GM19467 (cell line): ENCODE measurements at regions not wholly inside any gene's neighbourhood (a gene's known extent, or its start where the extent isn't known, plus 50 kb on each side); places are given as distances from the start of the nearest gene placed in this dataset.
A peak's percentile ranks its signal among the peaks of the same experiment; 100 is the strongest.
"Not testable (repeated sequence)": the region's sequence is repeated elsewhere in the genome, so short reads cannot be mapped to it uniquely, and the experiment has no call there.

Experiments used
- ATAC-seq: cut with Tn5 transposase; IDR thresholded peaks from one replicate; pipeline ENCODE4 v1.9.1; 2021; ENCODE audit warnings: mild to moderate bottlenecking, moderate library complexity; ENCODE audit not compliant: unreplicated experiment

GRCh38 chr7:85815526-85815925, 628.7 kb upstream of the SEMA3D start:
- no peak for ATAC-seq

GRCh38 chr7:85806321-85806720, 619.5 kb upstream of the SEMA3D start:
- ATAC-seq: no peak

DNA sequence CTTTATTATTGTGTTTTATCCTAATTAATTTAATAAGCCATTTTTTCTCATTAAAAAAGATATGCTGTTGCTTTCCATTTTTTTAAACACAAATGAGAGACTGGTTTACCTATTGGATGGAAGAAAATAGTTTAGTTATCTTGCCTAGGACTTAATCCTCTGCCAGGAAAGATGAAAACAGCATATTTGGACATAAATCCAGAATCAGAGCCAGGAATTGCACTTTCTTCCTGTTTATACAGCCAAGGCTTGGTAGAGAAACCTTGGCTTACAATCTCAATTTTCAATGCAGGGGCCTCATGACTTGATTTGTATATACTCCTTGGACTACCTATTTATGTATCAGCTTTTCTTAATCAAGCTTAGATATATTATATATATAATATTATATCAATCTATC, 618.8 kb upstream of the SEMA3D start:
- no peak for ATAC-seq

GRCh38 chr7:85805249-85805648, 618.4 kb upstream of the SEMA3D start:
- ATAC-seq: no peak

DNA sequence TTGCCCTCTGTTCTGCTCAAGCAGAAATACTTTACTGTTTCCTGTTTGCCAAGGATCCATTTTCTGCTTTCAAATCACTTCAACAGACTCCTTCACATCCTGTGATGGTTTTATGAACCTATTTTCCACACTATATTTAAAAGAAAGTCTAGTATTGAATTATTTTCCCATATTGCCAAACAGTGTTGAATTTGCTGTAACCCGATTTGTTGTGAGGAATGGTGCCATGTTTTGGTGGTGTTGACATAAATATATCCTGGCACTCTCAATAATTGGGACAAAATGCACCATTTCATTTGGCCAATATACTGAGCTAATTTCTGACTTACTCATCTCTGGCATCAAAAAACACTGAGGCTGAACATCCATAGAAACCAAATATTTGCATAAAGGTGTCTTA, 615.4 kb upstream of the SEMA3D start:
- ATAC-seq: no peak

DNA sequence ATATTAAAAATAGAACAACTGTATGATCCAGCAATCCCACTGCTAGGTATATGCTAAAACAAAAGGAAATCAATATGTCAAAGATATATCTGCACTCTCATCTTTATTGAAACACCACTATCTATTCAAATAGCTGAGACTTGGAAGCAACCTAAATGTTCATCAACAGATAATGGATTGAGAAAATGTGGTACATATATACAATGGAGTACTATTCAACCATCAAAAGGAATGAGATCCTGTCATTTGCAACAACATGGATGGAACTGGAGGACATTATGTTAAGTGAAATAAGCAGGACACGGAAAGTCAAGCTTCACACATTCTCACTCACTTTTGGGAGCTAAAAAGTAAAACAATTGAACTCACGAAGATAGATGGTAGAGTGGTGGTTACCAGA, 610.1 kb upstream of the SEMA3D start:
- ATAC-seq: no peak

DNA sequence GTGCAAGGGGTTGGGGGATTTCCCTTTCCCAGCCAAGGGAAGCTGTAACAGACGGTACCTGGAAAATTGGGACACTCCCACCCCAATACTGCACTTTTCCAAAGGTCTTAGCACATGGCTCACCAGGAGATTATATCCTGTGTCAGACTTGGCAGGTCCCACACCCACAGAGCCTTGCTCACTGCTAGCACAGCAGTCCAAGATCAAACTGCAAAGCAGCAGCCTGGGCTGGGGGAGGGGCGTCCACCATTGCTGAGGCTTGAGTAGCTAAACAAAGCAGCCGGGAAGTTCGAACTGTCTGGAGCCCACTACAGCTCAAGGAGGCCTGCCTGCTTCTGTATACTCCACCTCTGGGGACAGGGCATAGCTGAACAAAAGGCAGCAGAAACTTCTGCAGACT, 604.2 kb upstream of the SEMA3D start:
- ATAC-seq: not testable (repeated sequence)

DNA sequence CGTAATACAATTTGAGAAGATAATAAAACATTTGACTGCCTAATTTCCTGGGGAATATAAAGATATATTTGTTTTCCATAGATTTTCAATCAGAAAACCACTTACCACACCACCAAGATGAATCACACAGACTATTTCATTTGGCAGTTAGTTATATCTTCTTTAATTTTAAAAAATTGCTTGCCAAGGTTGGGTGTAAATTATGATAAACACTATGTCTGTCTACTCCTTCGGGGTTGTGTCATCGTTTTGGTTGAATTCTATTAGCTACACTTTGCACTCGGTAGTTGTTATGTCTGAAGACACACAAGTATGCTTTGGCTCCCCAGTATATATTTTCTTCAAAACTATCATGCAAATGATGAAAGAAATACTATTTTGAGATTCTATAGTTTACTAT, 594.8 kb upstream of the SEMA3D start:
- ATAC-seq: no peak

DNA sequence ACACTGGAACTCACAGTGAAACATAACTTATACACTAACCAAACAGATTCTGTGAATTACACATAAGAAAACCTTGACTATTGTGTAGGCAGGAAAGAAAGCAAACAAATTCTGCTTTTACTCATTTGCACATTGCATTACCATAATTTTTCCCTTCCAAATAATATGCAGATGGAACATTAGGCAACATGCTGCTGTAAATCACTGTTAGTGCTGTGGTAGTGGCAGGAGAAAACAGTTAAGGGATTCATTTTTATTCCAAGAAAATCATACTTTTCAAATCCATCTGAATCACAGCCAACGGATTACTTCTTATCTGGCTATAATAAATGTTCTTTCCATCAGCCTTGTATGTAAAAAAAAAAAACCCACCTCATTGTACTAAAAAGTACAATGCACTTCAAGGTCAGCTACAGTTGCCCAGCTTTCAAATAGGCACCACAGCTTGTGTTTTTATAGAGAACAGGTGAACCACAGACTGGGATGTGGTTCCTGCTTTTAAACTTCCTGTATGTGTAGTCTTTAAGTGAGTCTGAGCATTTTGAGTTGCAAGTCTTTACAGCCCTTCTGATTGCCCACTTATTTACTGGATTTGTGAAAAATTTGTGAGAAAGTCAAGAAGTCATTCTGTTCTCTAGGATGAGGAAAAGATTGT, 590.0 kb upstream of the SEMA3D start:
- no peak for ATAC-seq

DNA sequence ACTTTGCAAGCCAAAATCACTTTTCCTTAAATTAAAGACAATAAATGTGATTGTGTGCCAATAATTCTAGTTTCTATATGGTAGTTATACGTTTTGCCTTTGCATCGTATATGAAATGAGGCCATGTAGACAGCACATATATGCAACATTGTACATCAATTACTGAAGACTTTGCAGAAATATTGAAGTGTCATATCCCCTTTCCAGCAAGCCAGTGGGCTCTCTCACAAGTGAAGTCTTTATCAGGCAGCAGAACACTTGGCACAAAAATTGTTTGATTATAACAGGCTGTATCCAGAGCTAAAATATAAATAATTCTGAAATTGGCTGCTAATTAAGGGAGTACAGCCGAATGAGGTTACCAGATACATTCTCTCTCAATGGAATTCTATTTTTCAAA, 588.6 kb upstream of the SEMA3D start:
- ATAC-seq: no peak

DNA sequence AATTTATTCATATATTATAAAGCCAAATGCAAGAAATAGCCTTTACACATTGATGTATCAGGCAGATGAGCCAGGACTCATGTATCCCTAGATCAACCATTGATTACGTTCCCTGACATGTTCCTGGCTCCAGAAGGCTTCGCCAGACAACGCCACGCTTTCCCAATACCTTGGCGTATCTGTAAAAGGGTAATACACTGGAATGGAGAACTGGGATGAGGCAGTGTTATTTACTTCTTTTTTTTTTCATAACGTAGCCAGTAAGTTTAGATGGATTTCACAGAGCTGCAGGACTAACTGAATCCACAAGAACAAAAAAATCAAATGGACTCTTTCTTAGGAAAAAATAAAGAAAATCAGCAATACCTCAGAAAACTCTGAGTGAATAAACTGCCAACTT, 588.1 kb upstream of the SEMA3D start:
- ATAC-seq: no peak

- ATAC-seq: no peak
Measured at GRCh38 chr7:85773116-85773728, 586.4 kb upstream of the SEMA3D start.

DNA sequence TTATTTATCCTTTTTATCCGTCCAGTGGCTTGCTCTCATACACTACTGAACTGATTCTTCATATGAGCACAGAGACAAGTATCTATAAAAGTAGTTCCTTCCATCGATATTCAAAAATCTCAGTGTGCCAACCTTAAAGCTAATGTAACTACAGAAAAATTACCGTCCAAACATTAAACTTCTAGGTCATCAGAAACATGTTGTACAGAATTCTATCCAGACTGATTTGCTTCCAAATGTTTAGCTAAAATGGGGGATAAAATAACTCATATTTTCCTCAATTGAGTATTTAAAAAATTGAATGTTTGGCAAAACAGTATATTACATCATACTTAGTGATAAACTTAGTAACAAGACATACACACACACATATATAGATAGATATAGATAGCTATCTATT, 584.7 kb upstream of the SEMA3D start:
- no peak for ATAC-seq

DNA sequence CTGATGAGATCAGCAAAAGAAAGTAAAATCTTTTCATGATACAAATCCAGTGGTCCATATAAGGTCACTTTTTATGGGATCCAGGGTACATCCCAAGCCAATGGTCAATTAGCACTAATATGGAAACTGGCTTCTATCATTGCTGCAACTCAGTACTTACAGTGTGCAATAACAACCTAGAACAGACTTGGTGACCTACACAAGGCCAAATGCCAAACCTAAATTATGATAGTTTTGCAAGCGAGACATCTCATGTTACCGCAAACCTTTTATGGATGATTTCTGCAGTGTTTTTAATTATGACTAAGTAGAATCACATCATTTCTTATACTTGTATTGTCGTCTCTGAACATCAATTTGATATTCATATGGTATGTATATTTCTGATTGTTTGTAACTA, 583.5 kb upstream of the SEMA3D start:
- ATAC-seq: no peak

- no peak for ATAC-seq
Measured at GRCh38 chr7:85765698-85766298, 578.9 kb upstream of the SEMA3D start.

DNA sequence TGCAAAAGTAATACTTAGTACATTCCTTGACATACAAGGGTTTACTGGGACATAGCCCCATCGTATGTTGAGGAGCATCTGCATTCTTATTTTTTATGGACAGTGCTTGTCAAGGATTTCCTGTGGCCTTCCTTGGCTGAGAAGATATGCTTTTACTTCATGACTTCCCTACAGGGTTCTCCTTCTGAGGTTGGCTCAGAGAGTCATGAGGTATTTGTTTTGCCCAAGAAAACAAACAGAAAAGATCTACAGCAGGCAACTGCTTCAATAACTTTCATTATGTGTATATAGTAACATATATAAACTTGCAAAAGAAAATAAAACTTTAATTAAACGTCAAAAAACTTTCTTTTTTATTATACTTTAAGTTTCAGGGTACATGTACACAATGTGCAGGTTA, 577.2 kb upstream of the SEMA3D start:
- ATAC-seq: no peak

DNA sequence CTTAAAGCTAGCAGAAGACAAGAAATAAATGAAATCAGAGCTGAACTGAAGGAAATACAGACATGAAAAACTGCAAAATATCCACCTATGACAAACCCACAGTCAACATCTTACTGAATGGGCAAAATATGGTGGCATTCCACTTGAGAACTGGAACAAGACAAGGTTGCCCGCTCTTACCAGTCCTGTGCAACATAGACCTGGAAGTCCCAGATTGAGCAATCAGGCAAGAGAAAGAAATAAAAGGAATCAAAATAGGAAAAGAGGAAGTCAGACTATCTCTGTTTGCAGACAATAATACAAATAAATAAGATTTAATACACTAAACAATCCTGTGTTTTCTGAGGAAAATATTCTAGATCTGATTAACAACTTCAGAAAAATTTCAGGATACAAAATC, 570.5 kb upstream of the SEMA3D start:
- no peak for ATAC-seq

GRCh38 chr7:85750454-85750949, 563.6 kb upstream of the SEMA3D start:
- peak; percentile 96 for ATAC-seq

DNA sequence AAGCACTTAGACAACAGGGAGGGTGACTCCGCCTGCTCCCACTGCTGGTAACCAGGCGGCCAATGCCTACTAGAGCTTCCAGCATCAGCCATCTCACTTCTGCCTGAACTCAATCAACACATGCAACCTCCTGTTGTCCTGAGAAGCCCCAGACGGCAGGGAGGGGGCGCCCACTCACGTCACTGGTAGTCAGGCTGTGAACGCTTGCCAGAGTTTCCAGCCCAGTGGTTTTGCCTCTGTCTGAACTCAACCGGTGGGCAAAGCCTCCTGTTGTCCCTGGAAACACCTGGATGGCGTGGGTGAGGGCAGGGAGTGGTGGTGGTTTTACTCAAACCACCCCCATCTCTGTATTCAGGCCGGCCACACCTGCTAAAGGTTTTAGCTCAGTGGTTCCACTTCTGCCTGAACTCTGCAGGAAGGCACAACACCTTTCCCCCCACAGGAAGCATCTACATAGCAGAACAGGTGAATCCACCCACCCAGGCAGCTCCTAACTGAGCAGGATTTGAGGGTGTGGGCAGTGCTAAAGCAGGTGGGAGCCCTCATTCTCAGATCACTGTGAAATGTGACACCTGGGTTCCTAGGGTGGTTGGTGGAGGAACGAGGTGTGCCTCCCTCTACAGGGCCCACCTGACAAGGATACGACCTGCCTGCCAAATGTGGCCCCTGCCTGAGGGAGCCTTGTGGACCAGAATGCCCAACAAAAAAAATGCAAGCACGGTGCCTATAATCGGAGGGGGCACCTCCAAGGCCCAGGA, 563.0 kb upstream of the SEMA3D start:
- peak; percentile 23 for ATAC-seq

GRCh38 chr7:85748861-85749260, 562.0 kb upstream of the SEMA3D start:
- no peak for ATAC-seq

DNA sequence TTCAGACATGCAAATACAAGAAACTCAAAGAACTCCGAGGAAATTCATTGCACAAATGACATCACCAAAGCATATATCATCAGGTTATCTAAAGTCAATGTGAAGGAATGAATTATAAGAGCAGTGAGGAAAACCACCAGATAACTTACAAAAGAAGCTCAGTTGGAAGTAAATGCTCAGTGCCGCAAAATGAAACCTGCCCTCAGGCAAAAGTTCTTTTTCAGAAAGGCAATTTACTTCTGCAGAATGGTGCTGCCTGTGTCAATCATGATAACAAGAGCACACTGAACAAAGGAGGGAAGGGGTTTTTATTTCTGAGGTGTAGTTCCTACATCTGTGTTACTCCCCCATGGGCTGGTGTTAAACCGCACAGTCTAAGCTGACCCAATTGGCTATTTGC, 550.6 kb upstream of the SEMA3D start:
- ATAC-seq: no peak

- ATAC-seq: no peak
Measured at GRCh38 chr7:85736085-85736484, 549.2 kb upstream of the SEMA3D start.
